Upper lobe of right lung (tissue), 1 donor: ENCODE measurements at regions not wholly inside any gene's neighbourhood (a gene's known extent, or its start where the extent isn't known, plus 50 kb on each side); places are given as distances from the start of the nearest gene placed in this dataset.

Experiments used
- ATAC-seq: fragments of 200-7000 bp; cut with Tn5 transposase; one replicate; pipeline ENCODE4 v1.9.1; 2020; ENCODE audit warnings: mild to moderate bottlenecking, moderate library complexity
- DNase-seq: peaks from one replicate; pipeline ENCODE4 v3.0.0-alpha.2; 2020
- H3K27ac ChIP-seq: fragments of 200-600 bp; one replicate; pipeline ENCODE4 v1.8.0; 2022
- H3K27me3 ChIP-seq: fragments of 200-600 bp; one replicate; pipeline ENCODE4 v1.8.0; 2022; ENCODE audit warnings: mild to moderate bottlenecking
- H3K36me3 ChIP-seq: fragments of 200-600 bp; one replicate; pipeline ENCODE4 v1.8.0; 2022
- H3K4me1 ChIP-seq: fragments of 200-600 bp; one replicate; pipeline ENCODE4 v1.8.0; 2022
- H3K4me3 ChIP-seq: fragments of 200-600 bp; one replicate; pipeline ENCODE4 v1.8.0; 2022; ENCODE audit warnings: mild to moderate bottlenecking
- H3K9me3 ChIP-seq: fragments of 200-600 bp; one replicate; pipeline ENCODE4 v1.8.0; 2022
- CTCF ChIP-seq: fragments of 200-600 bp; IDR thresholded peaks from one replicate; pipeline ENCODE4 v1.8.0; 2022; ENCODE audit warnings: antibody characterized with exemption
- intact Hi-C: fragments of 100-400 bp; cut with DNase I; formaldehyde crosslinking; loops from one replicate; pipeline ENCODE4 v1.11.0; 2022
- donor health status: DM: no; HTN: yes; CAD: no; lungs with severe emphysema.

GRCh38 chr5:125559296-125559695 is 812.9 kb upstream of the ZNF608 start:
- Histone ChIP-seq H3K4me1 (no peaks in the 10 kb centered on the region), H3K4me3 (no peak overlapping the region), H3K36me3 (no peaks in the 10 kb centered on the region), H3K9me3 (no peaks in the 10 kb centered on the region), H3K27me3 (no peaks in the 10 kb centered on the region), H3K27ac (no peak overlapping the region)
- no peak for DNase-seq
- intact Hi-C loops: no loop called here
- peak; percentile 50 for ATAC-seq
- TF ChIP-seq CTCF: no peak

GRCh38 chr5:125560476-125561225 is 814.2 kb upstream of the ZNF608 start:
- DNase-seq (no peak), ATAC-seq (no peak)
- H3K27ac ChIP-seq: no peak overlapping the region
- H3K36me3 ChIP-seq: no peaks in the 10 kb centered on the region
- H3K4me1 ChIP-seq: no peaks in the 10 kb centered on the region
- TF ChIP-seq CTCF: no peak
- H3K27me3 ChIP-seq: no peaks in the 10 kb centered on the region
- H3K4me3 ChIP-seq: no peak overlapping the region
- intact Hi-C loops: no loop called here
- H3K9me3 ChIP-seq: no peaks in the 10 kb centered on the region

- H3K27ac ChIP-seq: no peak overlapping the region
- no peak for TF ChIP-seq CTCF
- intact Hi-C loops: no loop called here
- H3K4me3 ChIP-seq: no peak overlapping the region
- ATAC-seq: no peak
- H3K36me3 ChIP-seq: no peaks in the 10 kb centered on the region
- H3K4me1 ChIP-seq: no peaks in the 10 kb centered on the region
- H3K9me3 ChIP-seq: no peaks in the 10 kb centered on the region
- no peaks in the 10 kb centered on the region for H3K27me3 ChIP-seq
- DNase-seq: no peak
These were observed 818.0 kb upstream of the ZNF608 start for GRCh38 chr5:125564317-125564975.

- ATAC-seq (no peak), DNase-seq (no peak)
- no peak for TF ChIP-seq CTCF
- intact Hi-C loops: no loop called here
- no peaks in the 10 kb centered on the region for H3K27me3 ChIP-seq
- H3K4me3 ChIP-seq: no peak overlapping the region
- peaks cover 4% of the 10 kb centered on the region for H3K4me1 ChIP-seq
- H3K27ac ChIP-seq: no peak overlapping the region
- H3K9me3 ChIP-seq: no peaks in the 10 kb centered on the region
- no peaks in the 10 kb centered on the region for H3K36me3 ChIP-seq
These were observed 828.1 kb upstream of the ZNF608 start for GRCh38 chr5:125574491-125575044.

GRCh38 chr5:125575171-125575890 is 828.9 kb upstream of the ZNF608 start:
- DNase-seq: no peak
- H3K27me3 ChIP-seq: no peaks in the 10 kb centered on the region
- no peaks in the 10 kb centered on the region for H3K9me3 ChIP-seq
- H3K36me3 ChIP-seq: no peaks in the 10 kb centered on the region
- intact Hi-C loops: no loop called here
- H3K27ac ChIP-seq: no peak overlapping the region
- TF ChIP-seq CTCF: no peak
- H3K4me1 ChIP-seq: peaks cover 4% of the 10 kb centered on the region
- ATAC-seq: no peak
- no peak overlapping the region for H3K4me3 ChIP-seq
